GM23338 (cell line): ENCODE measurements at regions not wholly inside any gene's neighbourhood (a gene's known extent, or its start where the extent isn't known, plus 50 kb on each side); places are given as distances from the start of the nearest gene placed in this dataset.

Experiments used
- ATAC-seq: fragments of 200-7000 bp; cut with Tn5 transposase; 3 replicates; pipeline ENCODE4 v1.9.1; 2020
- DNase-seq: peaks from one replicate; pipeline ENCODE4 v3.0.0-alpha.2; 2015; ENCODE audit warnings: low spot score
- H2AFZ ChIP-seq: fragments of 200-600 bp; sonication (generic); 2 replicates; pipeline ENCODE4 v1.8.0; 2016; ENCODE audit warnings: antibody characterized with exemption, mild to moderate bottlenecking, moderate library complexity
- H3F3A ChIP-seq: fragments of 200-600 bp; sonication (generic); replicated peaks from 2 replicates; pipeline ENCODE4 v1.8.0; 2017; ENCODE audit warnings: antibody characterized with exemption, mixed run types, low read depth
- H3K27ac ChIP-seq: fragments of 200-600 bp; sonication (generic); 2 replicates; pipeline ENCODE4 v1.6.1; 2016; ENCODE audit warnings: low read depth
- H3K27me3 ChIP-seq: fragments of 200-600 bp; sonication (generic); 2 replicates; pipeline ENCODE4 v1.8.0; 2016; ENCODE audit warnings: mild to moderate bottlenecking, mixed run types, moderate library complexity; ENCODE audit not compliant: insufficient read depth
- H3K36me3 ChIP-seq: fragments of 200-600 bp; sonication (generic); 2 replicates; pipeline ENCODE4 v1.8.0; 2016; ENCODE audit warnings: mild to moderate bottlenecking; ENCODE audit not compliant: insufficient read depth
- H3K4me1 ChIP-seq: fragments of 200-600 bp; sonication (generic); 2 replicates; pipeline ENCODE4 v1.8.0; 2016; ENCODE audit warnings: mild to moderate bottlenecking, moderate library complexity; ENCODE audit not compliant: insufficient read depth
- H3K4me2 ChIP-seq: fragments of 200-600 bp; sonication (generic); 2 replicates; pipeline ENCODE4 v1.7.1; 2017; ENCODE audit warnings: mixed run types
- H3K4me3 ChIP-seq: fragments of 200-600 bp; sonication (generic); 2 replicates; pipeline ENCODE4 v1.6.1; 2016; ENCODE audit warnings: mixed run types
- H3K79me2 ChIP-seq: fragments of 200-600 bp; sonication (generic); replicated peaks from 2 replicates; pipeline ENCODE4 v1.8.0; 2017; ENCODE audit warnings: mild to moderate bottlenecking; ENCODE audit not compliant: insufficient read depth
- H3K9me2 ChIP-seq: fragments of 200-600 bp; sonication (generic); 2 replicates; pipeline ENCODE4 v1.8.0; 2017; ENCODE audit not compliant: insufficient read depth
- H4K20me1 ChIP-seq: fragments of 200-600 bp; sonication (generic); replicated peaks from 2 replicates; pipeline ENCODE4 v1.8.0; 2017; ENCODE audit warnings: mild to moderate bottlenecking; ENCODE audit not compliant: insufficient read depth
- H3K27ac Mint-ChIP-seq: 2 replicates; pipeline ENCODE4 v1.8.0; 2020; ENCODE audit warnings: inconsistent platforms, mild to moderate bottlenecking, moderate library complexity, mixed read lengths
- H3K27me3 Mint-ChIP-seq: 3 replicates; pipeline ENCODE4 v1.8.0; 2022; ENCODE audit warnings: low read depth, mild to moderate bottlenecking, moderate library complexity, mixed read lengths, inconsistent platforms; ENCODE audit not compliant: insufficient read depth, poor library complexity
- H3K36me3 Mint-ChIP-seq: 3 replicates; pipeline ENCODE4 v1.8.0; 2021; ENCODE audit warnings: low read depth, mild to moderate bottlenecking, inconsistent platforms, moderate library complexity, mixed read lengths
- H3K4me1 Mint-ChIP-seq: 3 replicates; pipeline ENCODE4 v1.8.0; 2020; ENCODE audit warnings: mild to moderate bottlenecking, inconsistent platforms, mixed read lengths
- H3K4me3 Mint-ChIP-seq: 3 replicates; pipeline ENCODE4 v1.8.0; 2021; ENCODE audit warnings: moderate library complexity, mild to moderate bottlenecking, inconsistent platforms, mixed read lengths
- H3K9me3 Mint-ChIP-seq: 3 replicates; pipeline ENCODE4 v1.8.0; 2020; ENCODE audit warnings: moderate library complexity, mild to moderate bottlenecking, inconsistent platforms, mixed read lengths
- CREB1 ChIP-seq: fragments of 250-450 bp; sonication (Bioruptor Pico); IDR thresholded peaks from 2 replicates; pipeline ENCODE4 v1.5.0; 2020; ENCODE audit warnings: low read depth, mild to moderate bottlenecking, moderate library complexity
- EZH2 ChIP-seq: fragments of 200-600 bp; sonication (generic); IDR thresholded peaks from one replicate; pipeline ENCODE4 v1.8.0; 2017; ENCODE audit warnings: antibody characterized with exemption, mild to moderate bottlenecking, low read depth; ENCODE audit not compliant: unreplicated experiment
- EZH2phosphoT487 ChIP-seq: fragments of 200-600 bp; sonication (generic); IDR thresholded peaks from one replicate; pipeline ENCODE4 v1.8.1; 2018; ENCODE audit warnings: antibody characterized with exemption; ENCODE audit not compliant: unreplicated experiment
- JUNB ChIP-seq: IDR thresholded peaks from one replicate; pipeline ENCODE4 v1.6.1; 2016; ENCODE audit warnings: antibody characterized with exemption; ENCODE audit not compliant: unreplicated experiment
- NANOG ChIP-seq: IDR thresholded peaks from 2 replicates; pipeline ENCODE4 v1.6.1; 2016; ENCODE audit warnings: antibody characterized with exemption, borderline replicate concordance
- POLR2AphosphoS5 ChIP-seq: IDR thresholded peaks from 2 replicates; pipeline ENCODE4 v1.6.1; 2016; ENCODE audit warnings: antibody characterized with exemption, low read depth
- STAT1 ChIP-seq: IDR thresholded peaks from one replicate; pipeline ENCODE4 v1.6.1; 2016; ENCODE audit warnings: antibody characterized with exemption; ENCODE audit not compliant: unreplicated experiment
- ZNF114 ChIP-seq: fragments of 250-450 bp; sonication (Bioruptor Pico); IDR thresholded peaks from 2 replicates; pipeline ENCODE4 v1.5.0; 2020; ENCODE audit warnings: mild to moderate bottlenecking, moderate library complexity
- ZNF331 ChIP-seq: fragments of 250-450 bp; sonication (Bioruptor Pico); IDR thresholded peaks from 2 replicates; pipeline ENCODE4 v1.5.0; 2020; ENCODE audit warnings: low read depth, mild to moderate bottlenecking, moderate library complexity
- TF ChIP-seq, protein P1 (sequence below): IDR thresholded peaks from one replicate; pipeline ENCODE4 v1.6.1; 2018; ENCODE audit warnings: antibody characterized with exemption; ENCODE audit not compliant: unreplicated experiment
- TF ChIP-seq, protein P2 (sequence below): IDR thresholded peaks from 2 replicates; pipeline ENCODE4 v1.6.1; 2016; ENCODE audit warnings: antibody characterized with exemption
- TF ChIP-seq, protein P3 (sequence below): fragments of 250-450 bp; sonication (Bioruptor Pico); IDR thresholded peaks from 2 replicates; pipeline ENCODE4 v1.5.0; 2020; ENCODE audit warnings: mild to moderate bottlenecking, moderate library complexity
- TF ChIP-seq, protein P4 (sequence below), 2 experiments: fragments of 200-600 bp in 1 of 2; sonication (generic) in 1 of 2; conservative IDR thresholded peaks; 2 replicates each; pipeline versions ENCODE4 v1.5.1 to v1.6.1; 2016 to 2017; ENCODE audit warnings: antibody characterized with exemption in 2 of 2, low read depth in 2 of 2, mild to moderate bottlenecking in 2 of 2, moderate library complexity in 1 of 2

DNA sequence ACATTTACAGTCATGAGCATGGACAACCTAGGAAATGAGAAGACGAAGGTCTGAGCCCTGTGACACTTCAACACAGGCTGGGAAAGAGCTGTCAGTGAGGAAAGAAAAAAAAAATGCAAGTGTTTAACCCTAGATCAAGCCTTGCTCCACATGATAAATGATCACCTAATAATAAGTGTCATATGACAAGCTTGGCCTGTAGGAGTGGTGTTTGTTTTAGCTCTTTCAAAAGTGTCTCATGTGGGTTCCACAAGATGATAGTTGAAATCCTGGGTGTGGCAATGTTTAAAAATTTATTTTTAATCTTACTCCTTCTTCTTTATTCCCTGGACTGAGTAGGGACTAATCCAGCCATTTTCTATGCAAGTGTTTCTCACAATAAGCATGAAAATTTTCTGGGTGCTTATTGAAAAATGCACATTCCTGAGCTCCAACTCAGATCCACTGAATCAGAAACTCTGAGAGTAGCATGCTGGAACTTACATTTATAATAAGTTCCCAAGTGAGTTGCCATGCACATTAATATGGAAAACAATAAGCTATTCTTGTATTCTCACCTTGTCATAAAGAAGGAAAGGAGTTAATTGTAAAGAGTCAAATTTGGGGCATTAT is 138.3 kb downstream of the AREG start:
- no peaks in the 10 kb centered on the region for H3K79me2 ChIP-seq
- H3K36me3 Mint-ChIP-seq: no peaks in the 10 kb centered on the region
- H3K4me3 Mint-ChIP-seq: no peak overlapping the region
- H3K27ac Mint-ChIP-seq: no peak overlapping the region
- H3K27me3 Mint-ChIP-seq: no peaks in the 10 kb centered on the region
- no peak for ATAC-seq
- no peaks in the 10 kb centered on the region for H3K27me3 ChIP-seq
- no peaks in the 10 kb centered on the region for H4K20me1 ChIP-seq
- no peak overlapping the region for H3K4me2 ChIP-seq
- H3K4me1 ChIP-seq: no peaks in the 10 kb centered on the region
- H3K27ac ChIP-seq: no peak overlapping the region
- no peak overlapping the region for H3K4me3 ChIP-seq
- no peaks in the 10 kb centered on the region for H3K9me2 ChIP-seq
- no peaks in the 10 kb centered on the region for H3K36me3 ChIP-seq
- H3F3A ChIP-seq: no peaks in the 10 kb centered on the region
- TF ChIP-seq POLR2AphosphoS5 (no peak), ZNF331 (CRISPR knock-in tag) (no peak), CREB1 (CRISPR knock-in tag) (no peak), EZH2phosphoT487 (no peak), STAT1 (no peak), JUNB (no peak), NANOG (no peak), EZH2 (no peak), ZNF114 (no peak)
- TF ChIP-seq, protein P1, sequence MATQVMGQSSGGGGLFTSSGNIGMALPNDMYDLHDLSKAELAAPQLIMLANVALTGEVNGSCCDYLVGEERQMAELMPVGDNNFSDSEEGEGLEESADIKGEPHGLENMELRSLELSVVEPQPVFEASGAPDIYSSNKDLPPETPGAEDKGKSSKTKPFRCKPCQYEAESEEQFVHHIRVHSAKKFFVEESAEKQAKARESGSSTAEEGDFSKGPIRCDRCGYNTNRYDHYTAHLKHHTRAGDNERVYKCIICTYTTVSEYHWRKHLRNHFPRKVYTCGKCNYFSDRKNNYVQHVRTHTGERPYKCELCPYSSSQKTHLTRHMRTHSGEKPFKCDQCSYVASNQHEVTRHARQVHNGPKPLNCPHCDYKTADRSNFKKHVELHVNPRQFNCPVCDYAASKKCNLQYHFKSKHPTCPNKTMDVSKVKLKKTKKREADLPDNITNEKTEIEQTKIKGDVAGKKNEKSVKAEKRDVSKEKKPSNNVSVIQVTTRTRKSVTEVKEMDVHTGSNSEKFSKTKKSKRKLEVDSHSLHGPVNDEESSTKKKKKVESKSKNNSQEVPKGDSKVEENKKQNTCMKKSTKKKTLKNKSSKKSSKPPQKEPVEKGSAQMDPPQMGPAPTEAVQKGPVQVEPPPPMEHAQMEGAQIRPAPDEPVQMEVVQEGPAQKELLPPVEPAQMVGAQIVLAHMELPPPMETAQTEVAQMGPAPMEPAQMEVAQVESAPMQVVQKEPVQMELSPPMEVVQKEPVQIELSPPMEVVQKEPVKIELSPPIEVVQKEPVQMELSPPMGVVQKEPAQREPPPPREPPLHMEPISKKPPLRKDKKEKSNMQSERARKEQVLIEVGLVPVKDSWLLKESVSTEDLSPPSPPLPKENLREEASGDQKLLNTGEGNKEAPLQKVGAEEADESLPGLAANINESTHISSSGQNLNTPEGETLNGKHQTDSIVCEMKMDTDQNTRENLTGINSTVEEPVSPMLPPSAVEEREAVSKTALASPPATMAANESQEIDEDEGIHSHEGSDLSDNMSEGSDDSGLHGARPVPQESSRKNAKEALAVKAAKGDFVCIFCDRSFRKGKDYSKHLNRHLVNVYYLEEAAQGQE: no peak
- TF ChIP-seq, protein P2, sequence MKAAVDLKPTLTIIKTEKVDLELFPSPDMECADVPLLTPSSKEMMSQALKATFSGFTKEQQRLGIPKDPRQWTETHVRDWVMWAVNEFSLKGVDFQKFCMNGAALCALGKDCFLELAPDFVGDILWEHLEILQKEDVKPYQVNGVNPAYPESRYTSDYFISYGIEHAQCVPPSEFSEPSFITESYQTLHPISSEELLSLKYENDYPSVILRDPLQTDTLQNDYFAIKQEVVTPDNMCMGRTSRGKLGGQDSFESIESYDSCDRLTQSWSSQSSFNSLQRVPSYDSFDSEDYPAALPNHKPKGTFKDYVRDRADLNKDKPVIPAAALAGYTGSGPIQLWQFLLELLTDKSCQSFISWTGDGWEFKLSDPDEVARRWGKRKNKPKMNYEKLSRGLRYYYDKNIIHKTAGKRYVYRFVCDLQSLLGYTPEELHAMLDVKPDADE: no peak
- TF ChIP-seq, protein P3, sequence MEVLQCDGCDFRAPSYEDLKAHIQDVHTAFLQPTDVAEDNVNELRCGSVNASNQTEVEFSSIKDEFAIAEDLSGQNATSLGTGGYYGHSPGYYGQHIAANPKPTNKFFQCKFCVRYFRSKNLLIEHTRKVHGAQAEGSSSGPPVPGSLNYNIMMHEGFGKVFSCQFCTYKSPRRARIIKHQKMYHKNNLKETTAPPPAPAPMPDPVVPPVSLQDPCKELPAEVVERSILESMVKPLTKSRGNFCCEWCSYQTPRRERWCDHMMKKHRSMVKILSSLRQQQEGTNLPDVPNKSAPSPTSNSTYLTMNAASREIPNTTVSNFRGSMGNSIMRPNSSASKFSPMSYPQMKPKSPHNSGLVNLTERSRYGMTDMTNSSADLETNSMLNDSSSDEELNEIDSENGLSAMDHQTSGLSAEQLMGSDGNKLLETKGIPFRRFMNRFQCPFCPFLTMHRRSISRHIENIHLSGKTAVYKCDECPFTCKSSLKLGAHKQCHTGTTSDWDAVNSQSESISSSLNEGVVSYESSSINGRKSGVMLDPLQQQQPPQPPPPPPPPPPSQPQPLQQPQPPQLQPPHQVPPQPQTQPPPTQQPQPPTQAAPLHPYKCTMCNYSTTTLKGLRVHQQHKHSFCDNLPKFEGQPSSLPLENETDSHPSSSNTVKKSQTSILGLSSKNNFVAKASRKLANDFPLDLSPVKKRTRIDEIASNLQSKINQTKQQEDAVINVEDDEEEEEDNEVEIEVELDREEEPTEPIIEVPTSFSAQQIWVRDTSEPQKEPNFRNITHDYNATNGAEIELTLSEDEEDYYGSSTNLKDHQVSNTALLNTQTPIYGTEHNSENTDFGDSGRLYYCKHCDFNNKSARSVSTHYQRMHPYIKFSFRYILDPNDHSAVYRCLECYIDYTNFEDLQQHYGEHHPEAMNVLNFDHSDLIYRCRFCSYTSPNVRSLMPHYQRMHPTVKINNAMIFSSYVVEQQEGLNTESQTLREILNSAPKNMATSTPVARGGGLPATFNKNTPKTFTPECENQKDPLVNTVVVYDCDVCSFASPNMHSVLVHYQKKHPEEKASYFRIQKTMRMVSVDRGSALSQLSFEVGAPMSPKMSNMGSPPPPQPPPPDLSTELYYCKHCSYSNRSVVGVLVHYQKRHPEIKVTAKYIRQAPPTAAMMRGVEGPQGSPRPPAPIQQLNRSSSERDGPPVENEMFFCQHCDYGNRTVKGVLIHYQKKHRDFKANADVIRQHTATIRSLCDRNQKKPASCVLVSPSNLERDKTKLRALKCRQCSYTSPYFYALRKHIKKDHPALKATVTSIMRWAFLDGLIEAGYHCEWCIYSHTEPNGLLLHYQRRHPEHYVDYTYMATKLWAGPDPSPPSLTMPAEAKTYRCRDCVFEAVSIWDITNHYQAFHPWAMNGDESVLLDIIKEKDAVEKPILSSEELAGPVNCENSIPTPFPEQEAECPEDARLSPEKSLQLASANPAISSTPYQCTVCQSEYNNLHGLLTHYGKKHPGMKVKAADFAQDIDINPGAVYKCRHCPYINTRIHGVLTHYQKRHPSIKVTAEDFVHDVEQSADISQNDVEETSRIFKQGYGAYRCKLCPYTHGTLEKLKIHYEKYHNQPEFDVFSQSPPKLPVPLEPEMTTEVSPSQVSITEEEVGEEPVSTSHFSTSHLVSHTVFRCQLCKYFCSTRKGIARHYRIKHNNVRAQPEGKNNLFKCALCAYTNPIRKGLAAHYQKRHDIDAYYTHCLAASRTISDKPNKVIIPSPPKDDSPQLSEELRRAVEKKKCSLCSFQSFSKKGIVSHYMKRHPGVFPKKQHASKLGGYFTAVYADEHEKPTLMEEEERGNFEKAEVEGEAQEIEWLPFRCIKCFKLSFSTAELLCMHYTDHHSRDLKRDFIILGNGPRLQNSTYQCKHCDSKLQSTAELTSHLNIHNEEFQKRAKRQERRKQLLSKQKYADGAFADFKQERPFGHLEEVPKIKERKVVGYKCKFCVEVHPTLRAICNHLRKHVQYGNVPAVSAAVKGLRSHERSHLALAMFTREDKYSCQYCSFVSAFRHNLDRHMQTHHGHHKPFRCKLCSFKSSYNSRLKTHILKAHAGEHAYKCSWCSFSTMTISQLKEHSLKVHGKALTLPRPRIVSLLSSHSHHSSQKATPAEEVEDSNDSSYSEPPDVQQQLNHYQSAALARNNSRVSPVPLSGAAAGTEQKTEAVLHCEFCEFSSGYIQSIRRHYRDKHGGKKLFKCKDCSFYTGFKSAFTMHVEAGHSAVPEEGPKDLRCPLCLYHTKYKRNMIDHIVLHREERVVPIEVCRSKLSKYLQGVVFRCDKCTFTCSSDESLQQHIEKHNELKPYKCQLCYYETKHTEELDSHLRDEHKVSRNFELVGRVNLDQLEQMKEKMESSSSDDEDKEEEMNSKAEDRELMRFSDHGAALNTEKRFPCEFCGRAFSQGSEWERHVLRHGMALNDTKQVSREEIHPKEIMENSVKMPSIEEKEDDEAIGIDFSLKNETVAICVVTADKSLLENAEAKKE (CRISPR knock-in tag): no peak
- TF ChIP-seq, protein P4, sequence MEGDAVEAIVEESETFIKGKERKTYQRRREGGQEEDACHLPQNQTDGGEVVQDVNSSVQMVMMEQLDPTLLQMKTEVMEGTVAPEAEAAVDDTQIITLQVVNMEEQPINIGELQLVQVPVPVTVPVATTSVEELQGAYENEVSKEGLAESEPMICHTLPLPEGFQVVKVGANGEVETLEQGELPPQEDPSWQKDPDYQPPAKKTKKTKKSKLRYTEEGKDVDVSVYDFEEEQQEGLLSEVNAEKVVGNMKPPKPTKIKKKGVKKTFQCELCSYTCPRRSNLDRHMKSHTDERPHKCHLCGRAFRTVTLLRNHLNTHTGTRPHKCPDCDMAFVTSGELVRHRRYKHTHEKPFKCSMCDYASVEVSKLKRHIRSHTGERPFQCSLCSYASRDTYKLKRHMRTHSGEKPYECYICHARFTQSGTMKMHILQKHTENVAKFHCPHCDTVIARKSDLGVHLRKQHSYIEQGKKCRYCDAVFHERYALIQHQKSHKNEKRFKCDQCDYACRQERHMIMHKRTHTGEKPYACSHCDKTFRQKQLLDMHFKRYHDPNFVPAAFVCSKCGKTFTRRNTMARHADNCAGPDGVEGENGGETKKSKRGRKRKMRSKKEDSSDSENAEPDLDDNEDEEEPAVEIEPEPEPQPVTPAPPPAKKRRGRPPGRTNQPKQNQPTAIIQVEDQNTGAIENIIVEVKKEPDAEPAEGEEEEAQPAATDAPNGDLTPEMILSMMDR (conservative IDR thresholded peaks at IDR 0.05; ENCODE audit: low read depth in 2 of 2): no peak
- H3K4me1 Mint-ChIP-seq: no peaks in the 10 kb centered on the region
- DNase-seq: no peak
- H3K9me3 Mint-ChIP-seq: no peaks in the 10 kb centered on the region
- H2AFZ ChIP-seq: no peak overlapping the region
